ENCODE measurements at regions not wholly inside any gene's neighbourhood (a gene's known extent, or its start where the extent isn't known, plus 50 kb on each side); places are given as distances from the start of the nearest gene placed in this dataset.

DNA sequence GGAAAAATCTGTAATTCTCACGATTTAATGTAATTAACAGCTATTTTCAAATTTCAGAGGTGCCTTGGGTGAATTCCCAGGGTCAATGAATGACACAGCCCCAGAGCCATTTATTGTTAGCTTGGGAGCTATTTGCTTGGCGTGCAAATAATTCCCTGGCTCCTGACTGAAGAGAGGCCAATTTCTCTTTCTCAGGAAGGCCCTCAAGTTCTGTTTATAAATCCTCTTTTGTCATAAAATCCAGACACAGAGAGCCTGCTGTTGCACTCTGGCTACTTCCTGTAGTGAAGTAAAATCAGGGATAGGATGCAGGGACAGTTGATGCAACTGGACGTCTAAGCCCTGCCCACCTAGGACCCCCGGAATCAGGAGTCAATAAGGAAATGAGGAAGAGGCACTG lies 154.3 kb downstream of the TMX1 start:
- TF ChIP-seq POLR2AphosphoS5 (IDR thresholded peaks at IDR 0.05), result no peak
- no peak for TF ChIP-seq CTCF (IDR thresholded peaks at IDR 0.05; ENCODE audit: poor library complexity, severe bottlenecking)
